PC-9 (cell line): ENCODE measurements at regions not wholly inside any gene's neighbourhood (a gene's known extent, or its start where the extent isn't known, plus 50 kb on each side); places are given as distances from the start of the nearest gene placed in this dataset.

Experiments used
- BruUV-seq: library from RNA; stranded (reverse); fragments of 400-500 nt; replicated peaks from 2 replicates; lab custom pipeline; 2021; lab: Mats Ljungman, UMichigan
- CTCF ChIA-PET: fragments of 300-600 bp; sonication (Branson Sonifier 250); formaldehyde crosslinking; loops from one replicate; lab custom pipeline; 2022; ENCODE audit warnings: antibody characterized with exemption; lab: Charles Lee
- POLR2A ChIA-PET: fragments of 300-600 bp; sonication (Branson Sonifier 250); formaldehyde crosslinking; loops from one replicate; lab custom pipeline; 2022; ENCODE audit warnings: antibody characterized with exemption; ENCODE audit not compliant: unreplicated experiment; lab: Charles Lee
- DNase-seq, 2 experiments: peaks; one replicate each; pipeline versions ENCODE4 v3.0.0 to v3.0.0-alpha.2; 2015 to 2022; ENCODE audit warnings: mixed read lengths in 1 of 2
- H2AFZ ChIP-seq: fragments of 200-600 bp; sonication (generic); 2 replicates; pipeline ENCODE4 v1.8.1; 2017; ENCODE audit warnings: antibody characterized with exemption
- H3F3A ChIP-seq: fragments of 200-600 bp; sonication (generic); 2 replicates; pipeline ENCODE4 v1.8.1; 2017; ENCODE audit warnings: antibody characterized with exemption, mild to moderate bottlenecking, low read depth; ENCODE audit not compliant: insufficient read depth
- H3K27ac ChIP-seq: fragments of 200-600 bp; sonication (generic); 2 replicates; pipeline ENCODE4 v1.6.1; 2016; ENCODE audit warnings: mixed run types
- H3K27me3 ChIP-seq: fragments of 200-600 bp; sonication (generic); 2 replicates; pipeline ENCODE4 v1.6.1; 2016; ENCODE audit warnings: low read depth, mixed run types; ENCODE audit not compliant: insufficient read depth
- H3K36me3 ChIP-seq: fragments of 200-600 bp; sonication (generic); 2 replicates; pipeline ENCODE4 v1.6.1; 2016; ENCODE audit warnings: low read depth, mixed run types
- H3K4me1 ChIP-seq: fragments of 200-600 bp; sonication (generic); replicated peaks from 2 replicates; pipeline ENCODE4 v1.6.1; 2016; ENCODE audit warnings: mixed run types; ENCODE audit not compliant: insufficient read depth
- H3K4me2 ChIP-seq: fragments of 200-600 bp; sonication (generic); 2 replicates; pipeline ENCODE4 v1.6.1; 2017; ENCODE audit warnings: mixed run types
- H3K4me3 ChIP-seq: fragments of 200-600 bp; sonication (generic); 2 replicates; pipeline ENCODE4 v1.6.1; 2016; ENCODE audit warnings: mixed run types
- H3K79me2 ChIP-seq: fragments of 200-600 bp; sonication (generic); 2 replicates; pipeline ENCODE4 v1.6.1; 2017; ENCODE audit warnings: low read depth, mixed run types
- H3K9me2 ChIP-seq: fragments of 200-600 bp; sonication (generic); 2 replicates; pipeline ENCODE4 v1.8.1; 2017; ENCODE audit warnings: mild to moderate bottlenecking; ENCODE audit not compliant: insufficient read depth
- H3K9me3 ChIP-seq: fragments of 200-600 bp; sonication (generic); 2 replicates; pipeline ENCODE4 v1.8.1; 2016; ENCODE audit warnings: low read depth; ENCODE audit not compliant: insufficient read depth
- H4K20me1 ChIP-seq: fragments of 200-600 bp; sonication (generic); 2 replicates; pipeline ENCODE4 v1.8.1; 2017; ENCODE audit not compliant: insufficient read depth
- CTCF ChIP-seq: fragments of 200-600 bp; sonication (generic); conservative IDR thresholded peaks from 2 replicates; pipeline ENCODE4 v1.6.1; 2017; ENCODE audit warnings: mixed run types, antibody characterized with exemption, mild to moderate bottlenecking, moderate library complexity
- EZH2 ChIP-seq: fragments of 200-600 bp; sonication (generic); IDR thresholded peaks from 2 replicates; pipeline ENCODE4 v1.8.0; 2017; ENCODE audit warnings: antibody characterized with exemption, low read depth
- intact Hi-C: fragments of 100-400 bp; cut with micrococcal nuclease; formaldehyde crosslinking; loops from one replicate; pipeline ENCODE4 v1.10.0; 2022; ENCODE audit not compliant: unreplicated experiment

GRCh38 chr5:103718108-103718507, 155.5 kb upstream of the NUDT12 start:
- H3K27me3 ChIP-seq = no peaks in the 10 kb centered on the region
- H3K79me2 ChIP-seq = no peaks in the 10 kb centered on the region
- no peaks in the 10 kb centered on the region for H3K36me3 ChIP-seq
- no peak overlapping the region for H3K27ac ChIP-seq
- H4K20me1 ChIP-seq = no peaks in the 10 kb centered on the region
- no peak overlapping the region for H3K4me2 ChIP-seq
- TF ChIP-seq EZH2 (no peak), CTCF (no peak)
- CTCF ChIA-PET = no interaction called here
- no TSS peak for BruUV-seq
- DNase-seq = no peak
- intact Hi-C loops = no loop called here
- H3K4me3 ChIP-seq = no peak overlapping the region
- no peaks in the 10 kb centered on the region for H3F3A ChIP-seq
- H3K4me1 ChIP-seq = no peaks in the 10 kb centered on the region
- no peak overlapping the region for H2AFZ ChIP-seq
- no peaks in the 10 kb centered on the region for H3K9me2 ChIP-seq
- H3K9me3 ChIP-seq = peaks cover 10% of the 10 kb centered on the region; the same call in 1 of the 2 replicates
- POLR2A ChIA-PET = no interaction called here

GRCh38 chr5:103708601-103709000, 146.0 kb upstream of the NUDT12 start:
- Histone ChIP-seq H3K27ac (no peak overlapping the region), H3K9me2 (no peaks in the 10 kb centered on the region), H3K36me3 (no peaks in the 10 kb centered on the region), H3K79me2 (no peaks in the 10 kb centered on the region), H3K4me2 (no peak overlapping the region), H3K4me1 (0 out of 2 replicates have a peak, but pooled peaks cover 5% of the 10 kb centered on the region), H4K20me1 (no peaks in the 10 kb centered on the region), H3K9me3 (no peaks in the 10 kb centered on the region; the same call in 1 of the 2 replicates), H3K4me3 (no peak overlapping the region), H2AFZ (no peak overlapping the region), H3F3A (no peaks in the 10 kb centered on the region), H3K27me3 (no peaks in the 10 kb centered on the region)
- POLR2A ChIA-PET = no interaction called here
- TF ChIP-seq EZH2 (no peak), CTCF (no peak)
- CTCF ChIA-PET = no interaction called here
- DNase-seq = no peak
- no TSS peak for BruUV-seq
- intact Hi-C loops = no loop called here

GRCh38 chr5:103706939-103707682, 144.5 kb upstream of the NUDT12 start:
- no peak for TF ChIP-seq CTCF
- H3K79me2 ChIP-seq = no peaks in the 10 kb centered on the region
- DNase-seq = no peak
- no peak overlapping the region for H3K27ac ChIP-seq
- no peaks in the 10 kb centered on the region for H3K9me2 ChIP-seq
- H3K4me2 ChIP-seq = no peak overlapping the region
- H3K27me3 ChIP-seq = no peaks in the 10 kb centered on the region
- no peak overlapping the region for H3K4me3 ChIP-seq
- no TSS peak for BruUV-seq
- H2AFZ ChIP-seq = no peak overlapping the region
- 0 out of 2 replicates have a peak, but pooled peaks cover 8% of the 10 kb centered on the region for H3K4me1 ChIP-seq
- no peaks in the 10 kb centered on the region for H3F3A ChIP-seq
- POLR2A ChIA-PET = no interaction called here
- no peaks in the 10 kb centered on the region; the same call in 1 of the 2 replicates for H3K9me3 ChIP-seq
- CTCF ChIA-PET = no interaction called here
- no peaks in the 10 kb centered on the region for H3K36me3 ChIP-seq
- intact Hi-C loops = no loop called here
- H4K20me1 ChIP-seq = no peaks in the 10 kb centered on the region
